GM13976 (cell line): ENCODE measurements at regions not wholly inside any gene's neighbourhood (a gene's known extent, or its start where the extent isn't known, plus 50 kb on each side); places are given as distances from the start of the nearest gene placed in this dataset.

Source experiments
- DNase-seq: peaks from one replicate; pipeline ENCODE4 v3.0.0; 2012; ENCODE audit warnings: low spot score
- in situ Hi-C: fragments of 300-500 bp; cut with MboI; formaldehyde crosslinking; loops from one replicate; pipeline ENCODE4 v1.12.0; 2022; ENCODE audit warnings: low sequenced_read_pairs, mixed read lengths, inconsistent platforms; ENCODE audit not compliant: unreplicated experiment
- TF ChIP-seq, protein P1 (sequence below): IDR thresholded peaks from 2 replicates; pipeline ENCODE4 v1.5.1; 2012; ENCODE audit warnings: borderline replicate concordance, mild to moderate bottlenecking; ENCODE audit not compliant: insufficient read depth; ENCODE audit errors: extremely low read depth, missing control alignments, control extremely low read depth

DNA sequence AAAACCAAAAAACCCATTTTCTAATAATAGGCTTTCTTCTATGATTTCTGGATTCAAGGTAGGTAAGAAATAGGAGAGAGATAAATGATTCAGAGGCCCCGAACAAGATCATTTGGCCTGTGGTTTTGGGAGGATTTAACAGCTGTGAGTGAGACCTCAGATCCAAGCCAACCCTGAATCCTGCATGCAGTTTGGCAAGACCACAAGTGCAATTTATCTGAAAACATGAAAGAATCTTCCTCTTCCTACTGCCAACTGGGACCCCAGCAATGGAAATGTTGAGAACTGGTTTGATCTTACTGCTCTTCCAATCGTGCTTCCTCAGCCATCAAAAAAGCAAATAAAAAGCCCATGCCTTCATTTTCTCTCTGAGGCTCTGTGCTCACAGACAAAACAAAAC is 519.7 kb upstream of the TBX3 start:
- in situ Hi-C loops = no loop called here
- TF ChIP-seq, protein P1, sequence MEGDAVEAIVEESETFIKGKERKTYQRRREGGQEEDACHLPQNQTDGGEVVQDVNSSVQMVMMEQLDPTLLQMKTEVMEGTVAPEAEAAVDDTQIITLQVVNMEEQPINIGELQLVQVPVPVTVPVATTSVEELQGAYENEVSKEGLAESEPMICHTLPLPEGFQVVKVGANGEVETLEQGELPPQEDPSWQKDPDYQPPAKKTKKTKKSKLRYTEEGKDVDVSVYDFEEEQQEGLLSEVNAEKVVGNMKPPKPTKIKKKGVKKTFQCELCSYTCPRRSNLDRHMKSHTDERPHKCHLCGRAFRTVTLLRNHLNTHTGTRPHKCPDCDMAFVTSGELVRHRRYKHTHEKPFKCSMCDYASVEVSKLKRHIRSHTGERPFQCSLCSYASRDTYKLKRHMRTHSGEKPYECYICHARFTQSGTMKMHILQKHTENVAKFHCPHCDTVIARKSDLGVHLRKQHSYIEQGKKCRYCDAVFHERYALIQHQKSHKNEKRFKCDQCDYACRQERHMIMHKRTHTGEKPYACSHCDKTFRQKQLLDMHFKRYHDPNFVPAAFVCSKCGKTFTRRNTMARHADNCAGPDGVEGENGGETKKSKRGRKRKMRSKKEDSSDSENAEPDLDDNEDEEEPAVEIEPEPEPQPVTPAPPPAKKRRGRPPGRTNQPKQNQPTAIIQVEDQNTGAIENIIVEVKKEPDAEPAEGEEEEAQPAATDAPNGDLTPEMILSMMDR = no peak
- no peak for DNase-seq

DNA sequence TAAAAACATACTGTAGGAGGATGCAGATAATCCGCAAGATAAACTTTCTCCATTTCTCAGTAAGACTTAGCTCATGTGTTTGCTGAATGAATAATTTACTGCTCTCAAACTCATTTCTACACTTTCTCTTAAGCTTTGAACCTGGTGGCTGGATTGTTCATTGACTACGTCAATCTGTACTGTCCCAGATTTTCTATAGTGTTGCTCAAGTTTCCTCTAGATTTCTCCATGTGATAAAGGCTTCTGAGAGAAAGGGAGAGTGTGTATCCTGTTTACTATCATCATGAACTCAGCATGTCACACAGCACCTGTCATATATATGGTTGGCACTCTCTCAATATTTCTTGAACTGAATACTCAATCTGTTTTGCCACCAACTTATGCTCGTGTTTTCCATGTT is 518.0 kb upstream of the TBX3 start:
- TF ChIP-seq, protein P1 = no peak
- no peak for DNase-seq
- in situ Hi-C loops = no loop called here

DNA sequence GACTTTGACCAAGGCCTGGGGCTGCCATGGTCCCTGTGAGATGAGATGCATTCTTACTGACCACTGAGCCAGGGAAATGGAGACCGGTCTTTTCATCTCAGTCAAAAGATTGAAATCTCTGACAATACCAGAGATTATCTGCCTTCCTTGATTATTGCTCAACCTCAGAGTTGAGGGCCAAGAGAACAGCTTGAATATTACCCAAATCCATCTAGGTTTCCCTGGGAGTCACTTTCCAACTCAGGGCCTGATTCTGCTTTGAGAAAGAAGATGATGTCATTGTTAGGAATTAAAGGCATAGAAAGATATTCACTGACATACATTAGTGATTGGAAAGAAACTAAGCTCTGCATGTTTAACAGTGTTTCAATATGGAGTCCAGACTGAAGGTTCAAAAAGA is 515.9 kb upstream of the TBX3 start:
- in situ Hi-C loops = no loop called here
- TF ChIP-seq, protein P1 = no peak
- no peak for DNase-seq

DNA sequence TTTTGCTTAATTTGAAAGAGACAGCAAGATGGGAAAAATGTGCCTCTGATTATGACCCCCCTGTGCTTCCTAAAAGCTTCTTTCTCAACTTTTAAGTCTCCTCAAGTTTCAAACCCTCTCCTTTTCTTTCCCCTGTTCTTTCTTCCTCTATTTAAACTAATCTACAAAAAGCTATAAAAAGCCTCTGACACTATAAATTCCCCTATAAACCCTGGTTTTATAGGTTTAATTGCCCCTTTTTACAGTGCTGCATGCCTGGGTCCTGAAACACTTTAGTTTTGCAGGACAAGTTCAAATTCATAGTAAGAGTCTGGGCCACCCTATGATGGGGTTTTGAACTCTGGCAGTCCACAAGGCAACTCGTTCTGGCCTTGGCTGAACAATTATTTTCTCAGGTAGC is 510.9 kb upstream of the TBX3 start:
- TF ChIP-seq, protein P1 = no peak
- in situ Hi-C loops = no loop called here
- DNase-seq = no peak

DNA sequence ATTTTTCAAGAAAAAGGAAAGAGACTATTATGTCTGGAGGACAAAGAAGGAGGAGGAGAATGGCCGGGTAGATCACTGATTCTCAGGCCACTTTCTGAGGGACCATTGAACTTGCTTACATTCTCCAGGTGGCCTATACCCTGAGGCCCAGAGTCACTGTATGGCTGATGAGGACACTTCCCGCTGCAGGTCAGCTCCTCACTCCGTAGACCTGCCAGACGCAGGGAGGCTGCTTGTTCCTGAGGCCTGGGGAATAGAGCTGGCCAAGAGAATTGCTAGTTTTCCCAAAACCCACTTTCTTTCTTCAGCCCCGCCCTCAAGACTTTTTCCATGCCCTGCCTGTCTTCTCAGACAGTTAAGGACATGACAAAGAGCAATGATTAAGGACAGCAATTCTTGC is 510.5 kb upstream of the TBX3 start:
- in situ Hi-C loops = no loop called here
- TF ChIP-seq, protein P1 = no peak
- DNase-seq = no peak

DNA sequence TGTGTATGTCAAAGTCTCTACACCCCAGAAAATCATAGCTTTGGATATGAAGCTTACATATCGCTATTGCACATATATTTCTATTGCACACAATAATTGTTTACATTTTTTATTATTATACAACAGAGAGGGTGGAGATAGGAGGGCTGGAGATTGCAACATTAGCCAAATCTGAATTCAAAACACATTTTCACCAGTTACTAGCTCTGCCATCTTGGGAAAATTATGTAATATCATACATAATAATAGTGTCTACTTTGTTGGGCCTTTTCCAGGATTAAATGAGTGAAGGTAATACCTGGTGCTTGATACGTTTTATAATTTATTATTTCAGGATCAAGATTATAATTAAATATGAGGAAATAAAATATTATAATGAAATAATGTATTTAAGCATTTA is 507.4 kb upstream of the TBX3 start:
- in situ Hi-C loops = no loop called here
- TF ChIP-seq, protein P1 = no peak
- no peak for DNase-seq

DNA sequence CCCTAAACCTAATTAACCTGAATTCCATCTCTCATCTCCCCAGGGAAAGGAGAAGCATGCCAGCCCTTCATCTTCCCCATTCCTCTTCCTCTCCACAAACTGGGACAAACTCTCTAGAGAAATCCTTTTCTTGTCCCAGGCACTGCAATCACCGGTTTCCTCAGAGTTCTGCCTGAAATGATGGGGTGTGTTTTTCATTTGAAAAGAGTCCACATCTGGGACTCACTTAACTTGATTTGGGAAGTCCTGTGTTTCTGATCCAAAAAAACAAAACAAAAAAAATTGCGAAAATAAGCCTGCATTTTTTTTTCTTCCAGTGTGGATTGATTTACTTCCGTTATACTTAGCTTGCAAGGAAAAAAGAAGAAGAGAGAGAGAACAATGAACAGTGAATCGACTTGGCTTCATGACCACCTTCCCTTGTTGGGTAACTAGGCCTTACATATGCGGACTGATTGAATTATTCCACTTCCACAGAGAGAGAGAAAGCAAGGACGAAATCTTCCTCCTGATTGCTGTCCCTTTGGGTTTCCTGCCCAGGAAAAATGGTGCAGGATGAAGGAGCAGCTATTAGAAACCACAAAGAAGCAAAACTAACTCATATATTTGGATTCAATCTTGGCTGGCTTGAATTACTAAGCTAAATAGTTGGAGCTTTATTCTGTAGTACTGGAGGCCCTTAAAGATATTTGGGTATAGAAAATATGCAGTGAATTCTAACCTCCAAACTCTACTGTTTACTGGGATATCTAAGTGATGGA is 506.2 kb upstream of the TBX3 start:
- in situ Hi-C loops = no loop called here
- TF ChIP-seq, protein P1 = no peak

More for the DNA sequence above, 506.2 kb upstream of the TBX3 start:
- no peak for DNase-seq
